ENCODE measurements at regions not wholly inside any gene's neighbourhood (a gene's known extent, or its start where the extent isn't known, plus 50 kb on each side); places are given as distances from the start of the nearest gene placed in this dataset.

GRCh38 chr20:16107172-16107870 lies 465.9 kb downstream of the KIF16B start:
- TF ChIP-seq POLR2AphosphoS5 (IDR thresholded peaks at IDR 0.05), result no peak
- no peak for TF ChIP-seq POLR2A (IDR thresholded peaks at IDR 0.05)
- TF ChIP-seq EP300 (IDR thresholded peaks at IDR 0.05), result no peak
- TF ChIP-seq CTCF (IDR thresholded peaks at IDR 0.05), result no peak
- Histone ChIP-seq H3K27ac (no peak overlapping the region), H3K9me3 (no peaks in the 10 kb centered on the region), H3K4me3 (no peak overlapping the region), H3K4me1 (peaks cover 0 to 8% (median 3%) of the 10 kb centered on the region in 3 donors), H3K27me3 (no peaks in the 10 kb centered on the region), H3K36me3 (no peaks in the 10 kb centered on the region)
- 32 to 60% methylated on average over 4 to 6 of the region's 7 CpGs for WGBS, 2 donors (ENCODE audit: low coverage in 1 of 2)
- no peak for ATAC-seq

GRCh38 chr20:16106191-16106849 lies 466.9 kb downstream of the KIF16B start:
- no peak overlapping the region for H3K27ac ChIP-seq
- no peaks in the 10 kb centered on the region for H3K27me3 ChIP-seq
- H3K4me3 ChIP-seq, result no peak overlapping the region
- no peaks in the 10 kb centered on the region for H3K9me3 ChIP-seq
- TF ChIP-seq EP300 (IDR thresholded peaks at IDR 0.05) (no peak), CTCF (IDR thresholded peaks at IDR 0.05) (no peak), POLR2AphosphoS5 (IDR thresholded peaks at IDR 0.05) (no peak), POLR2A (IDR thresholded peaks at IDR 0.05) (no peak)
- peaks cover 0 to 8% (median 3%) of the 10 kb centered on the region in 3 donors for H3K4me1 ChIP-seq
- no peak for ATAC-seq
- H3K36me3 ChIP-seq, result no peaks in the 10 kb centered on the region
- 90 to 100% methylated on average over 2 of the region's 2 CpGs for WGBS, 2 donors (ENCODE audit: low coverage in 1 of 2)

DNA sequence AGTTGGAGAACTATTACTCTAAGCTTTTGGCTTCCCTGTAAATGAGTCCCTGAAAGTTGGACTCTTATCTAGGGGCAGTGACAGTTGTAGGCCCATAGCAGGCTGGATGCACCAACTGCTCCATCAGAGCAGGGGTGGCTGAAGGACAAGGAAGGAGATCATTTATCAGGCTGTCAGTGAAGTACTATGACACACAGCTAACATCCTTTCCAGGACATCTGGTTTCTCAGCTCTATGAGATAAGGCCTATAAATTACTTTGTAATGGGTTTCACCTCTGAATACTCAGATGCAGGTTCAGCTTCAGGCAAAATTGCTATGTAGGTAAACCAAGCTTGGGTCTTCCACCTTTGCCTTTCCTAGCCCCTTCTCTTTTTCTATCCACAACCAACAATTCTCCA lies 468.5 kb downstream of the KIF16B start:
- ATAC-seq, result no peak
- TF ChIP-seq CTCF (IDR thresholded peaks at IDR 0.05), result no peak
- no peak for TF ChIP-seq POLR2AphosphoS5 (IDR thresholded peaks at IDR 0.05)
- no peak for TF ChIP-seq EP300 (IDR thresholded peaks at IDR 0.05)
- TF ChIP-seq POLR2A (IDR thresholded peaks at IDR 0.05), result no peak
- no peaks in the 10 kb centered on the region for H3K36me3 ChIP-seq

More for the DNA sequence above, 468.5 kb downstream of the KIF16B start:
- no peak overlapping the region for H3K27ac ChIP-seq
- no peaks in the 10 kb centered on the region for H3K27me3 ChIP-seq
- H3K9me3 ChIP-seq, result no peaks in the 10 kb centered on the region
- no peak overlapping the region for H3K4me3 ChIP-seq
- peaks cover 0 to 8% (median 3%) of the 10 kb centered on the region in 3 donors for H3K4me1 ChIP-seq

Data from gastroesophageal sphincter (tissue), 4 donors.